NCI-H345 (cell line): ENCODE measurements at regions not wholly inside any gene's neighbourhood (a gene's known extent, or its start where the extent isn't known, plus 50 kb on each side); places are given as distances from the start of the nearest gene placed in this dataset.

ENCODE experiments used
- DNase-seq: peaks from one replicate; lab custom pipeline; 2025; lab: John Stamatoyannopoulos, UW

DNA sequence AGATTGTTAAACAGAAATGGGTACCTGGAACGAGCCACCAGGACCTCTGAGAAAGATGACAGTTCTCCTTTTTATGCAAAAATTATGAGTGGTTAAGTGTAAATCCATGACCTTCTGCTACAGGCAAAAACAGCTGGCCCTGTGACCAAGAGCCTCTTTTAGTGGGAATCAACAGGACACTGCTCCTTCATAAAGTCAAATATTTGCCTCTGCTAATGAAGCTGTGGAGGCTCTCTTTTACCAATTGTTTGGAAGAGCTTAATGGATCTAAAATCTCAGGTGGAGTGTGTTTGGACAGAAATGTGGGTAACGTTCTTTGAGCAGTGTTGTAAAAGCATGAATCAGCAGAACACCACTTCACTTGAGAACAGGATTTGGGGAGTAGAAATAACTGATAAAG is 117.5 kb upstream of the PCSK2 start:
- peak; percentile 31 for DNase-seq

GRCh38 chr20:17128206-17128605 is 98.6 kb upstream of the PCSK2 start:
- DNase-seq, result no peak

DNA sequence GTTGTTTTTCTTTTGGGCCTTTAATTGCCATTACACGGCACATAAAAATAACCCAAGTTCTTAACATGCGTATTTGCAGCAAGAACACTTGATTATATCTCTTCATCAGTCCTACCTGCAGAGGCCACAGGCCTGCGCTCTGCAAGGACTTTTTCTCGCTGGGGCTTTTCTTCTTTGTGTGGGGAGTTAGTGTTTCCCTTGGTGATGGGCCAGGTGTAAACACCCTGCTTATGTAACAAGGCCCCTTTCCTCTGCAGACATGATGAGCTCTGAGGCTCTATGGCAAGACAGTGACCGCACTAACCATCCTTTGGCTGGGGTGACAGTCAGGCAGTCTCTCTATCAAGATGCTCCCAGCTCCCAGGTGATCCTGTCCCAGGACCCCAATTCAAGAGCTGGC is 97.8 kb upstream of the PCSK2 start:
- DNase-seq, result no peak

DNA sequence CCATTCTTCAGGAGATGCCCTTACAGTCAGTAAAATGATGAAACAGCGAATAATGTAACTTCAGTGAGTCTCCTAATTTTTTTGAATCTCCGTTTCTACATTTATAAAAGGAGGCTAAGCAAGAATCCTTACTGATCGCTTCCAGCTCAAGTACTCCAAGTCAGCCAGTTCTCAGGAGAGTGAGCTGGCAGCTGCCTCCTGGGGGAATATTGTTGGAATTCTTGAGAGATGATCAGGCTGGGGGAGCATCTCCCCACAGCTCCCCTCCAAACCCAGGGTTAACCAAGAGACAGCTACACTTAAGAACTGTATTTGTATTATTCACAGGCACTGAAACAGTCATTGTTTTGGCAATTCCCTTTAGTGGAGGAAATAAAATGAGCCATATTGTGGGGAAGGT is 89.1 kb upstream of the PCSK2 start:
- DNase-seq, result no peak

GRCh38 chr20:17138237-17138636 is 88.6 kb upstream of the PCSK2 start:
- DNase-seq, result no peak

DNA sequence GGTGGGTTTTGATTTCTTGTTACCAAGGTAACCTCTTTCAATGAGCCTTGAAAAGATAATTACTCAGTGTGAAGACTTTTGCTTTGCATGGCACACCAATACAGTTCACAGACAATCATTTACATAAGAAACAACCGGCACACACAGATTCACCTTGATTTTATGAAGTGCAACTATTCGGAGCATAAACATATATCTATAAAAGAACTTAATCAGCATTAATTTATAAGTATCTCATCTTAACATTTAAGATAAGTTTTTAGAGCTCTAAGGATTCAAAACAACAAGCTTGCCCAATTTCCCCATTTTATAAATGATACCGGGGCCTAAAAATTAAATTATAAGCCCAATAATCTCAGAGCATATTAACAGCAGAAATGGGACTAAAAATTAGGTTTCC is 85.9 kb upstream of the PCSK2 start:
- DNase-seq, result no peak

DNA sequence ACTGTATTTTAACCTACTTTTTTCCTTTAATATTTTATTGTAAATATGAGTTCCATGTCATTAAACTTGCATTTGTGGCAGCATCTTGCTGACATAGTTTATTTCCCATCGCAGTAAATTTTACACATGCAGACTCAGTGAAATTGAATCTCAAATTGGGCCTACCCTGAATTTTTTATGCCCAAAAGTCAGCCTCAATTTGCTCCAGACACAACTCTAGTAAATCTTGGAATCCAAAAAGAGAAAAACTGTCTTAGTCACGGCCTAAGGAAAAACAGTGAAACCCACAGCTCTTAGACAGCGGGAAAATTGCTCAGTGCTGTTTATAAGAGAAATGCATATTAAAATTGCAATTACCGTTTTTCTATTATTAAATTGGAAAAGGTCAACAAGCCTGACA is 85.3 kb upstream of the PCSK2 start:
- no peak for DNase-seq

DNA sequence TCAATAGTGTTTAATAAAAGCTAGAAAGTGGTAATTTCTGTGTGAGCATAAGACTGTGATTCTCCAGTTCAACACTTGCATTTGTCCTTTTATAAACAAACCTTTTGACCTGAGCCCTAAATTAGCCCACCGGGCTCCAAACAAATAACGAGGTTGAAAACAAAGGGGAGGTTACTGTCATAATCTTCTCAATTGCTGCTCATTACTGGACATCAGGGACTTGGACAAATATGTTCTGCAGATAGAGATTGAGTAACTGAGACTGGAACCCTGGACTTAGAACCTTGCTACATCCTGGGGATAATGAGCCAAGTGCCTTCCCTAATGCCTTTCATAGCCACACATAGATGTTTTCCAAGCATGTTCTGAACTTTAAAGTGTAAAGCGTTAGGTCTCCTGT is 84.2 kb upstream of the PCSK2 start:
- no peak for DNase-seq

DNA sequence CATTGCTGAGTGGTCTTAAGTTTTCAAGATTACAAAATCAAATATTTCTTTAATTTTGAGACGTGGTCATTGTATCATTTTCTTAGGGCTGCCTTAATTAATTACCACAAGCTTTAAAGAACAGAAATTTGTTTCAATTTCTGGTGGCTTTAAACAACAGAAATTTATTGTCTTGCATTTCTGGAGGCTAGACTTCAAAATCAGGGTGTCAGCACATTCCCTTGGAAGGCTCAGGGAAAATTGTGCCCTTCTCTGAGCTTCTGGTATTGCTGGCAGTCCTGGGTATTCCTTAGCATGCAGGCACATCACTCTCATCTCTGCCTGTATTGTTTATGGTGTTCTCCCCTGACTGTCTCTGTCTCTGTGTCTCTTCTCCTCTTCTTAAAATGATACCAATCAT is 76.0 kb upstream of the PCSK2 start:
- no peak for DNase-seq

- DNase-seq, result peak; percentile 77
Measured at GRCh38 chr20:17155401-17155800, 71.4 kb upstream of the PCSK2 start.

- no peak for DNase-seq
Measured at GRCh38 chr20:17158701-17159100, 68.1 kb upstream of the PCSK2 start.

DNA sequence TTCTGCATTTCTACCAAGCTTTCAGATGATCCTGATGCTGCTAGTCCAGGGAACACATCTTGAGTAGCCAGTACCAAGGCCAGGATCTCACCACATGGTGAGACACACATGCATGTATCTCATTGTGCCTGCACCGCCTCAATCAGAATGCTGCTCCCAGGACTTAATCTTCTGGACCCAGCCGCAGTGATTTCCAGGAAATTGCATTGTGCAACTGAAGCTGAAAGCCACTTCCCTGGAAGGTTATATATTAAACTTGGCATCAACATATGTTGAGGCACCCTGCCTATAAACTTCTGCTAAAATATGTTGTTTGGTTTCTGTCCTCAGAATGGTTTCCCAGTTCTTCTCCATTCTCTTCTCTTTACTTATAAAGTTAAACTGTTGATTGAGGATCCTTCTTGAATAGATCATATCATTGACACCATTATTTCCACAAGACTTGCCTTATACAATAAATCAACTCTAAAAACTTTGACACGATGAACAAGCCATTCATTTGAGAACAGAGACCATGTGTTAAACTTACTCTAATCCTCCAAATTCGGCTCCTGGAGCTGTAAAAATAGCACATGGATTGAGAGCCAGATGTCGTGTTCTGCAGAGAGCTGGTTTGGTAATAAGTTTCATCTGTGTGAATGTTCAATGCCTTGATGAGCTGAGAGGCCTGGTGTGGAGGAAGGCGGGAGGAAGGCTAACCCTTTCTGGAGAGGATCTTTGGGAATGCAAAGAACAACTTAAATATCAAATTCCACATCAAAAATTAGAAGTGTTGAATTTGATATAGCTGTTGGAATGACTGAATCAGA is 65.0 kb upstream of the PCSK2 start:
- no peak for DNase-seq

DNA sequence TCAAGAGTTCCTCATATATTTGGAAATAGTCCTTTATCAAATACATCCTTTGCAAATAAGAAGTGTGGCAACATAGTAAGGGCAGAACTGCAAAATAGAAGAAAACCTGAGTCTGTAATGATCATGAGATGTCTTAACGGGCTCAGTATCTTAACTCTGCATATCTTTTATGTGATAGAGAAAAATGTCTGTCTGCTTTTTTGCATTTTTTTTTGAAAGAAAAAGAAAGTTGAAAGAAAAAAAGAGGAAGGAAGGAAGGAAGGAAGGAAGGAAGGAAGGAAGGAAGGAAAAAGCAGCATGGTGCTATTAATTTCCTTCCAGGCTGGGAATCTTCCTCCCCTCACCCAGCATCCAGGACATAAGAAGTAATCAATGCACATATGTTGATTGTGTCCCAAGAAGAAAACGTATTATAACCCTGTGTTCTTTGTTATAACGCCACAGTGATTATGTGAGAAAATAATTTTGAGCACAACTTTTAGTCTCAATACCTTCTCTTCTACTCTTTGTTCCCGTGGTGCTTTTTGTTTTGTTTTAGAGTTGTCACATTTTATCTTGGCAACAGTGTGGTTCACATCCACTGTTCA is 58.7 kb upstream of the PCSK2 start:
- DNase-seq, result no peak

DNA sequence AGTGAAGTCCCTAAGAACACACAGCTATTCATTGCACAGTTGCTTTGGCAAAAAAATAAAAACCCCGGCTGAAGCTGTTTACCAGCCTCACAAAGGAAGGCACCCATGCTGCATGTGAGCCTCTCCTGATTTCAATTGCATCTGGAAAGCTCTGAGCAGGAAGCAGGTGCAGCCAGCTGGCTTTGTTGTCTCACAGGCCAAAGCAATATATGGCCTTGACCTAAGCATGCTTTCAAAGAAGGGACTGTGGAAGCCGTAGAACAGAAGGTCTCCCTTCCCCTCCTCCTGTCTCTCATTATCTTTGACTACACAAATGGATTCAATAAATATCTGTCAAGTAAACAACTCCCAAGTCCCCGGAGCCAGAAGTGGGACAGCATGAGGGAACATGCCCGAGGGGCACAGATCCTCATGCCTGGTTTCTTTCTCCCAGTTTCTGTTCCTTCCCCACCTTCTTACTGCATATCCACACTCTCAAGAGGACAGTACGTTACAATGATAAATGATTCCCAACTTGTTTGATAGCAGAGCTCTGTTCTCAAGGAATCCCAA is 57.2 kb upstream of the PCSK2 start:
- peak; percentile 94 for DNase-seq

- peak; percentile 14 for DNase-seq
Measured at GRCh38 chr20:17171746-17172280, 55.0 kb upstream of the PCSK2 start.

DNA sequence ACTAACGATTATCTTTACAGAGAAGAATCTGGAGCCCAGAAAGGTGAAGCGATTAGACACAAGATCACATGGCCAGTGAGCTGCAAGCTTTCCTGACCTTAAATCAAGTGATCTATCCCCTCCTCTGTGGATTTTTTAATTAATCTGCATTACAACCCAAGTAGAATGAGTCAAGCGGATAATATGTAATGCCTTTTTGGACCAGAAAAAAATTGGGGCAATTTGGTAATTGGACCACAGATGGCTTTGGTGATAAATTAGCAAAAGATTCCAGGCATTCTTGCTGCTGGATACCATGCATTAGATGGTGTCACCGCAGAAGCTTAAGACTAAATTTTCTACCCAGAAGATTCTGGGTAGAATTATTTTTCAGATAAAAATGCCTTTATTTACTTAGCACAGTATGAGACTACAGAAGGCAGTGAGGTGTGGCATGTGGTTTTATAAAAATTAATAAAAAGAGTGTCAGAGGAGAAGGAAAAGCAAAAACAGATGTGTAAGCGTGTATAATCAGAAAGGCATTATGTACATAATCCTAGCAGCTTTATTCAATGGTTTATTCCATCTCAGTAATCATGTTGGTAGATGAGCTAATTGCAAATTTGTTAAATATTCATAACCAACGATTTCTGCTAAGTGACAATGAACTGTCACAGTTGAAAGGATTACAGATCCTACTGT is 53.9 kb upstream of the PCSK2 start:
- DNase-seq, result no peak
